ENCODE measurements at regions not wholly inside any gene's neighbourhood (a gene's known extent, or its start where the extent isn't known, plus 50 kb on each side); places are given as distances from the start of the nearest gene placed in this dataset.
A peak's percentile ranks its signal among the peaks of the same experiment; 100 is the strongest.

DNA sequence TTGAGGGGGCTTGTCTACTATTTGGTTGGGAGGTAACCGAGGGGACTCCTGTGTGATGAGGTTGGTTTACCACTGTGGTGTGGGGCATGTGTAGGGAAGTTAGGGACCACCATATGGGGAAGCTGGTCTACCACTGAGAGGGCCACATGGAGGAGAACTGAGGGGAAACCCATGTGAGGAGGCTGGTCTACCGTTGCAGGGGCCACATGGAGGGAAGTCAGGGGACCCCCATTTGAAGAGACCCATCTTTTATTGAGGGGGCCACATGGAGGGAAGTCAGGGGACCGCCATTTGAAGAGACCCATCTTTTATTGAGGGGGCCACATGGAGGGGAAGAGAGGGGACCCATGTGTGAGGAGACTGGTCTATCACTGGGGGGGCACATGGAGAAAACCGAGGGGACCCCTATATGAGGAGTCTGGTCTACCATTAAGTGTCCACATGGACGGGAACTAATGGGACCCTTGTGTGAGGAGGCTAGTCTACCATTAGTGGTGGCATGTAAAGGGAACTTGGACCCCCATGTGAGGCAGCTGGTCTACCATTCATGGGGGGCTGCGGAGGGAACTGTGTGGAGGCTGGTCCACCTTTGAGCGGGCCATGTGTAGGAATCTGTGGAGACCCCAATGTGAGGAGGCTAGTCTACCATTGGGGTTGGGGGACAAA lies 165.5 kb downstream of the FBLN2 start:
- DNase-seq, result no peak

DNA sequence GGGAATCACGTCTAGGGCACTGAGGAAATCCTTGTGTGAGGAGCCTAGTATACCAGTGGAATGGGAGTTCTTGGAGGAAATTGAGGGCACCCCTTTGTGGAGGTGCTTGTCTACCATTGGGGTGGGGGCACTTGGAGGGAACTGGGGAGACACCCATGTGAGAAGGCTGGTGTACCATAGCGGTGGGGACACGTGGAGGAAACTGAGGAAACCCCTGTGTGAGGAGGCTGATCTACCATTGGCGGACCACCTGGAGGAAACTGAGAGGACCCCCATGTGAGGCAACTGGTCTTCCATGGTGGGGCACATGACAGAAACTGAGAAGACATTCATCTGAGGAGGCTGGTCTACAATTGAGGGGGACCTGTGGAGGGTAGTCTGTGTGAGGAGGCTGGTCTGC lies 164.5 kb downstream of the FBLN2 start:
- DNase-seq, result no peak

DNA sequence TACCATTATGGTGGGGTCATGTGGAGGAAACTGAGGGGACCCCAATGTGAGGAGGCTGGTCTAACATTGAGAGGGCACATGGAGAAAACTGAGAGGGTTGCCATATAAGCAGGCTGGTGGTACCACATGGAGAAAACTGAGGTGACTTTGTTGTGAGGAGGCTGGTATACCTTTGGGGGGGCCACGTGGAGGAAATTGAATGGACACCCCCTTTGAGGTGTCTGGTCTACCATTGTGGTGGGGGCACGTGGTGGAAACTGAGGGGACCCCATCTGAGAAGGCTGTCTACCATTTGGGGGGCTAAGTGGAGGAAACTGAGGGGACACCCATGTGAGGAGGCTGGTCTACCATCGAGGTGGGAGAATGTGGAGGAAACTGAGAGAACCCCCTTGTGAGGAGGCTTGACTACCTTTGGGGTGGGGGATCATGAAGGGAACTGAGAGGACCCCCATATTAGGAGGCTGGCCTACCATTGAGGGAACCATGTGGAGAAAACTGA lies 163.8 kb downstream of the FBLN2 start:
- DNase-seq, result no peak

DNA sequence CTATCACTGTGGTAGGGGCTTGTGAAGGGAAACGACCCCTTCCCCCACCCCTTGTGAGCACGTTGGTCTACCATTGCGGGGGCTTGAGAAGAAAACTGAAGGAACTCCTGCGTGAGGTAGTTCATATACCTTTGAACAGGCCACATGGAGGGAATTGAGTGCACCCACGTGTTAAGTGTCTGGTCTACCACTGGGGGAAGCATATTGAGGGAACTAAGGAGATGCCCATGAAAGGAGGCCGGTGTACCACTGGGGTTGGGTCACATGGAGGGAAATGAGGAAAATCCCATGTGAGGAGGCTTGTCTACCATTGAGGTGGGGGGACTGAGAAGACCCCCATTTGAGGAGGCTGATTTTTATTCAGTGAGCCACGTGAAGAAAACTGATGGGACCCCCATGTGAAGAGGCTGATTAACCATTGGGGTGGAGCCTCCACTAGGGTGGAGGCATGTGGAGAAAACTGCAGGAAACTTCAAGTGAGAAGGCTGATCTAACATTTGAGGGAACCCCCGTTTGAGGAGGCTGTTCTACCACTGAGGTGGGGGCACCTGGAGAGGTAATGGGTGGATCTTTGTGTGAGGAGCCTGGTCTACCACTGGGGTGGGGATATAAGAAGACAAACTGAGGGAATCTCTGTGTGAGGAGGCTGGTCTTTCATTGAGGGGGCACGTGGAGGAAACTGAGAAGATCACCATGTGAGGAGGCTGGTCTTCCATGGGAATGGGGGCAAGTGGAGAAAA lies 163.2 kb downstream of the FBLN2 start:
- no peak for DNase-seq

DNA sequence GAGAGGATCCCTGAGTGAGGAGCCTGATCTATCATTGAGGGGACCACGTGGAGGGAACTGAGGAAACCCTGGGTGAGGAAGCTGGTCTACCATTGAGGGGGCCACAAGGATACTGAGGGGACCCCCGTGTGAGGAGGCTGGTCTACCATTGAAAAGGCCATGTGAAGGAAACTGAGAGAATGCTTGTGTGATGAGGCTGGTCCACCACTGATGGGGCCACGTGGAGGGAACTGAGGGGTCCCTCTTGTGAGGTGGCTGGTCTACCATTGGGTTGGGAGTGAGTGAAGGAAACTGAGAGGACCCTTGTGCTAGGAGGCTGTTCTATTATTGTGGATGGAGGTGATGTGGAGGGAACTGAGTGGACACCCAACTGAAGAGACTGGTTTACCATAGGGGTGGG lies 161.3 kb downstream of the FBLN2 start:
- DNase-seq, result no peak

DNA sequence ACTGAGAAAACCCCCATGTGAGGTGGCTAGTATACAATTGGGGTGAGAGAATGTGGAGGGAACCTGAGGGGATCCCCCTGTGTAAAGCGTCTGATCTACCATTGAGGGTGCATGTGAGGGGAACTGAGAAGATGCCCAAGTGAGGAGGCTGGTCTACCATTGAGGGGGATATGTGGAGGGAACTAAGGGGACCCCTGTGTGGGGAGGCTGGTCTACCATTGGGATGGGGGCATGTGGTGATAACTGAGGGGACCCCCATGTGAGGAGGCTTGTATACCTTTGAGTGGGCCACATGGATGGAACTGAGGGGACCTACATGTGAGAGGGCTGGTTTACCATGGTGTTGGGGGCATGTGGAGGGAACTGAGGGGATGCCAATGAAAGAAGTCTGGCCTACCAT lies 160.8 kb downstream of the FBLN2 start:
- no peak for DNase-seq

DNA sequence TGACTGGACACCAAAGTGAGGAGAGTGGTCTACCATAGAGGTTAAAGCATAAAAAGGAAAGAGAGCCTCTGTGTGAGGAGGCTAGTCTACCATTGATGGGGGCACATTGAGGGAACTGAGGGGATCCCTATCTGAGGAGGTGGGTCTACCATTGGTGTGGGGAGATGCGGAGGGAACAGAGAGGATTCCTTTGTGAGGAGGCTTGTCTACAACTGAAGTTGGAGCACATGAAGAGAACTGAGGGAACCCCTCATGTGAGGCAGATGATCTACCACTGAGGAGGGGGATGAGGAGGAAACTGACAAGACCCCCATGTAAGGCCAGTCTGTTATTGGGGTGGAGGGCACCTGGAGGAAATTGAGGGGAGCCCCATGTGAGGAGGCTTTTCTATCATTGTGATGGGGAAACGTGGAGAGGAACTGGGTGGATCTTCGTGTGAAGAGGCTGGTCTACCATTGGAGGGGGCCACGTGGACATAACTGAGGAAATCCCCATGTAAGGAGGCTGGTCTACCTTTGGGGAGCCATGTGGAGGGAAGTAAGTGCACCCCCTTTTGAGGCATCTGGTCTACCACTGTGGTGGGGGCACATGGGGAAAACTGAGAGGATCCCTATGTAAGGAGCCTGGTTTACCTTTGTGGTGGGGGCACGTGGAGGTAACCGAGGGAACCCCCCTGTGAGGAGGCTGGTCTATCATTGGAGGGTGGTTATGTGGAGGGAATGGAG lies 160.1 kb downstream of the FBLN2 start:
- no peak for DNase-seq

DNA sequence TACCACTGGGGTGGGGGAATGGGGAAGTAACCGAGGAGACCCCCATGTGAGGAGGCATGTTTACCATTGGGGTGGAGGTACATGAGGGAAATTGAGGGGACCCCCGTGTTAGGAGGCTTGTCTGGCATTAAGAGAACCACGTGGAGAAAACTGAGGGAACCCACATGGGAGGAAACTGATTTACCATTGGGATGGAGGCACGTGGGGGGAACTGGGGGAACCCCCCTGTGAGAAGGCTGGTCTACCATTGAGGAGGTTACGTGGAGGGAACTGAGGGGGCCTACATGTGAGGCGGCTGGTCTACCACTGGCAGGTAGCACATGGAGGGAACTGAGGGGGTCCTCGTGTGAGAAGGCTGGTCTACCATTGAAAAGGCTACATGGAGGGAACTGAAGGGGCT lies 159.4 kb downstream of the FBLN2 start:
- DNase-seq, result no peak

DNA sequence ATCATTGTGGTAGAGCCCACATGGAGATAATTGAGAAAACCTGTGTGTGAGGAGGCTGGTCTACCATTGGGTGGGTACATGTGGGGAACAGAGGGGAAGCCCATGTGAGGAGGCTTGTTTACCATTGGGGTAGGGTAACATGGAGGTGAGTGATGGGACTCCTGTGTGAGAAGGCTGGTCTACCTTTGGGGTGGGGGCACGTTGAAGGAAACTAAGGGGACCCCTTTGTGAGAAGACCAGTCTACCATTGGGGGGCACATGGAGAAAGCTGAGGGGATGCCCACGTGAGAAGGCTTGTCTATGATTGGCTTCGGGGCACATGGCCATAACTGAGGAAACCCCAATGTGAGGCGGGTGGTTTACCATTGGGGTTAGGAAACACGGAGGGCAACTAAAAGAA lies 158.5 kb downstream of the FBLN2 start:
- DNase-seq, result no peak

DNA sequence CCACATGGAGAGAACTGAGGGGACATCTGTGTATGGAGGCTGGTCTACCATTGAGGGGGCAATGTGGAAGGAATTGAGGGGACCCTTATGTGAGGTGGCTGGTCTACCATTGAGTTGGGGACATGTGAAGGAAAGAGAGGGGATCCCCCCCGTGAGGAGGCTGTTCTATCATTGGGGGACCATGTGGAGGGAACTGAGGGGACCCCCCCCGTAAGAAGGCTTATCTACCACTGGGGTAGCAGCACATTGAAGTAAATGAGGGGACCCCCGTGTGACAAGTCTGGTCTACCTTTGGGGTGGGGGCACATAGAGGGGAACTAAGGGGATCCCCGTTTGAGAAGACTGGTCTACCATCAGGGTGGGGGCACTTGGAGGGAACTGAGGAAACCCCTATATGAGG lies 158.0 kb downstream of the FBLN2 start:
- DNase-seq, result no peak

DNA sequence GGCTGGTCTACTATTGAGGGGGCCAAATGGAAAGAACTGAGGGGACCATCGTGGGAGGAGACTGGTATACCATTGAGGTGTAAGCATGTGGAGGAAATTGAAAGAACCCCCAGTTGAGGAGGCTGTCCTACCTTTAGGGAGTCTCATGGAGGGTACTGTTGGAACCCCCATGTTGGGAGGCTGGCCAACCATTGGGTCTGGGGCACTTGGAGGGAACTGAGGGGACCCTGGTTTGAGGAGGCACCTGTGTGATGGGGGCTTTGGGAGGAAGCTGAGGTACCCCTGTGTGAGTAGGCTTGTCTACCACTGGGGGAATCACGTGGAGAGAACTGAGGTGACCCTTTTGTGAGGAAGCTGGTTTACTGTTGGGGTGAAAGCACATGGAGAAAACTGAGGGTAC lies 157.5 kb downstream of the FBLN2 start:
- no peak for DNase-seq

DNA sequence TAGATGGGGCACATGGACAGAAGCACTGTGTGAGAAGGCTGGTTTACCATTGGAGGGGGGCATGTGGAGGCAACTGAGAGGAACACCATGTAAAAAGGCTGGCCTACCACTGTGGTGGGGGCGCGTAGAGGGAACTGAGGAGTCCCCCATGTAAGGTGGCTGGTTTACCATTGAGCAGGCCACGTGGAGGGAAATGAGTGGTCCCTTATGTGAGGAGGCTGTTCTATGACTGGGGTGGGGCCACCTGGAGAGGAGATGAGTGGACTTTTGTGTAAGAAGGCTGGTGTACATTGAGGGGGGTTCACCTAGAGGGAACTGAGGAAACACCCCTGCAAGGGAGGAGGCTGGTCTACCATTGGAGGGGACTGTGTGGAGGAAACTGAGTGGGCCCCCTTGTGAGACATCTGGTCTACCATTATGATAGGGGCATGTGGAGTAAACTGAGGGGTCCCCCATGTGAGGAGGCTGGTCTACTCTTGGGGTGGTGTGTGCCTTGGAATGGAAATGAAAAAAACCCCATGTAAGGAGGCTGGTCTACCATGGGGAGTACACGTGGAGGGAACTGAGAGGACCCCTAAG lies 156.9 kb downstream of the FBLN2 start:
- no peak for DNase-seq

DNA sequence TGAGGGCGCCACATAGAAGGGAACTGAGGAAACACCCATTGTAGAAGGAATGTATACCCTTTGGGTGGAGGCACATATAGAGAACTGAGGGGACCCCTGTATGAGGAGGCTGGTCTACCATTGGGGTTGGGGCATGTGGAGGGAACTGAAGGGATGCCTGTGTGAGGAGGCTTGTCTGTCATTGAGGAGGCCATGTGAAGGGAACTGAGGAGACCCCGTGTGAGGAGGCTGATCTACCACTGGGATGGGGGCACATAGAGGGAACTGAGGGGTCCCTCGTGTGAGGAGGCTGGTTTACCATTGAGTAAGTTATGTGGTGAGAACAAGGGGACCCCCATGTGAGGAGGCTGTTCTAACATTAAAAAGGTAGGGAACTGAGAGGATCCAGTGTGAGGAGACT lies 156.1 kb downstream of the FBLN2 start:
- DNase-seq, result no peak

DNA sequence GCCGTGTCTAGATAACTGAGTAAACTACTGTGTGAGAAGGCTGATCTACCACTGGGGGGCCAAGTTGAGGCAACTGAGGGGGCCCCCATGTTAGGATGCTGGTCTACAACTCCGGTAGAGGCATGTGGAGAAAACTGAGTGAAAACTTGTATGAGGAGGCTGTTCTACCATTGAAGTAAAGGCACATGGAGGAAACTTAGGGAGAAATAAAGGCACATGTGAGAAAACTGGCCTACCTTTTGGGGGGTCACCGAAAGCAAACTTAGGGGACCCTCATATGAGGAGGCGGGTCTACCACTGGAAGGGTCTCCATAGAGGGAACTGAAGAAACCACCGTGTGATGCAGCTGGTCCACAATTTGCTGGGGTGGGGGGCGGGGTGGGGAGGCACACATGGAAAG lies 155.2 kb downstream of the FBLN2 start:
- no peak for DNase-seq

DNA sequence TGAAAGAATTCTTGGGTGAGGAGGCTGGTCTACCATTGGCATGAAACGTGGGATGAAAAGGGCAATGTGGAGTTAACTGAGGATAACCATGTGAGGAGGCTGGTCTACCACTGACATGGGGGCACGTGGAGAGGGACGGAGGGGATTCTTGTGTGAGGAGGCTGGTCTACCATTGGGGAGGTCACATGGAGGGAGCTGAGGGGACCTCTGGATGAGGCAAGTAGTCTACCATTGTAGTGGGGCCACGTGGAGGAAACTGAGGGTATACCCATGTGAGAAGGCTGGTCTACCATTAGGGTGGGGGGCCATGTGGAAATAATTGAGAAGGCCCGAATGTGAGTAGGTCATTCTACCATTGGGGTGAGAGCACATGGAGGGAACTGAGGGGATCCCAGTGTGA lies 154.1 kb downstream of the FBLN2 start:
- no peak for DNase-seq

DNA sequence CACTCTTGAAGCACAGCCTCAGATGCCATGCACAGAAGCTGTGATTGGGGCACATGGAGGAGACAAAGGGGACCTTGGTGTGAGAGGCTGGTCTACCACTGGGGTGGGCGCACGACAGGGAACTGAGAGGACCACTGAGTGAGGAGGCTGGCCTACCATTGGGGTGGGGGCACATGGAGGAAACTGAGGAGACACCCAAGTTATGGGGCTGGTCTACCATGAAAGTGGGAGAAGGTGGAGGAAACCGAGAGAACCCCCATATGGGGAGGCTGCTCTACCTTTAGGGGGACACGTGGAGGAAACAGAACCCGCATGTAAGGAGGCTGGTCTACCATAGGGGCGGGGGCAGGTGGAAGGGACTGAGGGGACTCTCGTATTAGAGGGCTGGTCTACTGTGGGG lies 153.4 kb downstream of the FBLN2 start:
- no peak for DNase-seq

DNA sequence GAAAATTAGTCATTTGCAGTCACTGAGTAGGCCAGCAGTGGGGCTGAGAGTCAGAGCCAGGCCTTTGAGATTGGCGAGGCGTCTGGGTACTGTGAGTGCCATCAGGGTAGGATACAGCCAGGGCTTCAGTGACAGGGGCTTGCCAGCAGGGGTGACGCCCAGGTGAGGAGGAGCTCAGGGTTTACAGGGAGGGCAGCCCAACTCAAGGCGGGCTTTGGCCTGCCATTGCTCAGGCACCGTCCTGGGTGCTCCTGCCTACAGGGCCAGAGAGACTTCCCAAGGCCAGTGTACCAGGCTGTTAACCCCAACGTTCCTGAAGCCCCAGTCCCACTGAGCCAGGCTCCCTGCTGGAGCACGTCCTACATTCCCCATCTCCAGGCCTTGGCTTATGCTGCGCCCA lies 152.0 kb downstream of the FBLN2 start:
- DNase-seq, result no peak

DNA sequence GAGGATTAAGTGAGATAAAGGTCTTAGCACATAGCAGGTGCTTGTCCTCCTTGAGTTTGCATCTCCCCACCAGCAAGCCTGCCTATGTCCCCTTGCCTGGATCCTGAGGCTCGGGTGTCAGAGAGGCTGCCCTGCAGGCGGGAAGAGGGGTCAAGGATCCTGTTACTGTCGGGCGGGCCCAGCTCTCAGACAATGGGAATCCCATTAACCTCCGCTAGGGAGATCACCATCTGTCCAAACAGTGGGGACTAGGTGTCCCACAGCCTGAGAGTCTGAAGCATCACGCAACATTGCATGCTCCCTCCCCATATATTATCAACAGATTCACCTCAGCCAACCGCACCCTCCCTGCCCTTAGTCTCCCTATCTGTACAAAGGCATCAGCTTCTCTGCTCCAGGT lies 151.4 kb downstream of the FBLN2 start:
- DNase-seq, result peak in 1 of 2 experiments; percentile 1

DNA sequence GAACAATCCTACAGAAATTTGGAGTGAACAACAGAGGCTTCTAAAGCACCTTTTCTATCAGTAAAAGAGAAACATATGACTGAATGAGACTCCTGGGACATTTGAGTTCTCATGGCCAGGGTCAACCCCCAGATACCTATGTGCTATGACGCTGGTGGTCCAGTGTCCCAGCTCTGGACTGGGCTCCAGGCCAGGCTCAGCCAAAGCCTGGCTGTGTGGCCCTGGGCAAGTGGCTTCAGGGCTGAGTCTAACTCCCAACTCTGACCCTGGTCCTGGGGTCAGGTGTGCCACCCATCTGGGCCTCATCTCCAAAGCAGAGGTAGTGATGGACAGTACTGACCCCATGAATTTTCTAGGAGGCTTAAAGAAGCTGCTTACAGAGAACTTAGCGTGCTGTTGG lies 147.8 kb downstream of the FBLN2 start:
- no peak for DNase-seq

DNA sequence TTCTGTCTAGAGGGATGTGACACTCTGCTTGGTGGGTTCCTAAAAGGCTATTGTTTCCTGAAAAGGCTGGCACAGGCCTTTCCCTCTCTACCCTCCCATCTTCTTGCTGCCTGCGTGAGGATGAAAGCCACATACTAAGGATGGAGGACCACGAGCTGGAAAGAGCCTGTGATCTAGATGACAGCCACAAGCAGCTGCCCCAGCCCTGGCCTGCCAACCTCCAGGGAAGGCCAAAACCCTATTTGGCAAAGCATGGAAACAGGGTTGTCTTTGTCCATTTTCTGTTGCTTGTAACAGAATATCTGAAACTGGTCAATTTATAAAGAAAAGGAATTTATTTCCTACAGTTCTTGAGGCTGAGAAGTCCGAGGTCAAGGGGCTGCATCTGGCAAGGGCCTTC lies 144.5 kb downstream of the FBLN2 start:
- no peak for DNase-seq

DNA sequence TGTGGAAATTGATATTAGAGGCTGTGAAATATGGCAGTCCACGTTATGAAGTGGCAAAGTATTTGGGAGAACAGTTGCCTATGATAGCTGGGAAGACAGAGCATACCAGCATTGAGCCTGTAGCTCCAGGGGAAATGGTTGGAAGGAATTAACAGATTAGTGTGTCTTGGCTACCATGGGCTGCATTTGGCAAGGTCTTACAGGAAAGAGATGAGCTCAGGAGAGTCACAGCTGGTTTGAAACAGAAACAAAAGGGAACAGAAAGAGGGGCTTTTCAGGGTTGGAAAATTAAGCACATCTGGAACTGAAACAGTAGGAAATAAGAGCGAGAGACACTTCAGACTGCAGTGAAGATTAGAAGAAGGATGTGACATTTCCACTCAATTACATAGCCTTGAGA lies 141.7 kb downstream of the FBLN2 start:
- no peak for DNase-seq

DNA sequence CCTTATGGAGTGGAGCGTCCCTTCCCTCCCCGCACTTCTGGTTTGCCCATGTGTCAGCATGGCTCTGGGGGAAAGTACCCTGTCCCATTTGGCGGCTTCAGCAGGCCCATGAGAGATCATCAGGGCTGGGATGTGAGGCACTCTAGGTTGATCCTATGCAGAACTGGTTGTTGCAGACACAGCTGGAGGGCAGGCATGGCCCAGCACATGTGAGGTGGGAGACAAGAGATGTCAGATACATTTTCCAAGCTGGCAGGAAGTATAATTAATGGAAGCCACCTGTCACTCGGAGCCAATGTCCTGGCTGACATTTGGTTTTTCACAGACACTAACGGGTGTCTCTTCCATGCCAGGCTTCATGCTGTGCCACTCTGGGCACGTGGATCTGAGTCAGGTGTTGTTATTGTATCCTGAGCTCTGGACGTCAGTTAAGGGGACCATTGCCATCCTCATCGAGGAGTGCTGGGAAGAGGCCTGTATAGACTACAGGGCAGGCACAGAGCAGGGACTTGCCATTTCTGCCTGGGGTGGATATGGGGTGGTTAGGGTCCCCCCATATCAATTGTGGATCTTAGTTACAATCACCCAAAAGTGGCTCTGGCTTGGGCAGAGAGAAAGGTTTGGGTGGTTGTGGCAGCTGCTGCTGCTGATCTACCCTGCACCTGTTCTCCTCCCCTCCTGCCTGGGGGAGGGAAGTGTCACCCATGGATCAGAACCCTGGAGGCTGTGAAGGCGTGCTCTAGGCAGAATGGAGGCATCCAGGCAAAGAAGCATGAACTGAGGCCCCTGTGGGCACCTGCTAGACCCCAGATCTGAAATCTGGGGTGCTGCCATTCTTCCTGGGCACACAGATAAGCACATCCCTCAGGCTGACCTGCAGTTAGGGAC lies 140.7 kb downstream of the FBLN2 start:
- no peak for DNase-seq

DNA sequence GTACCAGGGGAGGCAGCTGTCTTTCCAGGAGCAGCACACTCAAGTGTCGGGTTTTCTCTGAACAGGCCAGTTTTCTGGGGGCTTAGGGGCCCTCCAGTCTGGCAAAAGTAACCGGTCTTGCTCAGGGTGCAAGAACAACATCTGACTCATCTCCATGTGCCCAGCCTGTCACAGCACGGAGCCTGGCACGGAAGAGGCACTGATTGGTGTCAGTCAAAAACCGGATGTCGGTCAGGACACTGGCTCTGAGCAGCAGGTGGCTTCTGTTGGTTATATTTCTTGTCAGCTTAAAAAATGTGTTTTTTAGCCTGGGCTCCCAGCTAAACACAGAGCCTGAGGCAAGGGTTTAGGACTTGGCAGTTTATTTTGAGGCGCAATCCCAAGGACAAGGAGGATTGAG lies 139.9 kb downstream of the FBLN2 start:
- DNase-seq, result no peak

Measured in SHP77 (cell line).